Hepatic stellate cell (primary cell): ENCODE measurements at regions not wholly inside any gene's neighbourhood (a gene's known extent, or its start where the extent isn't known, plus 50 kb on each side); places are given as distances from the start of the nearest gene placed in this dataset.
"Not testable (repeated sequence)": the region's sequence is repeated elsewhere in the genome, so short reads cannot be mapped to it uniquely, and the experiment has no call there.

Experiments used
- DNase-seq: peaks from one replicate; pipeline ENCODE4 v3.0.0; 2011; ENCODE audit warnings: low spot score

- DNase-seq = peak; percentile 28
Measured at GRCh38 chr20:52312132-52312729, 120.7 kb upstream of the ZFP64 start.

- DNase-seq = no peak
Measured at GRCh38 chr20:52311209-52311794, 119.7 kb upstream of the ZFP64 start.

- no peak for DNase-seq
Measured at GRCh38 chr20:52309181-52309580, 117.6 kb upstream of the ZFP64 start.

GRCh38 chr20:52306477-52306876 lies 114.9 kb upstream of the ZFP64 start:
- DNase-seq = no peak

DNA sequence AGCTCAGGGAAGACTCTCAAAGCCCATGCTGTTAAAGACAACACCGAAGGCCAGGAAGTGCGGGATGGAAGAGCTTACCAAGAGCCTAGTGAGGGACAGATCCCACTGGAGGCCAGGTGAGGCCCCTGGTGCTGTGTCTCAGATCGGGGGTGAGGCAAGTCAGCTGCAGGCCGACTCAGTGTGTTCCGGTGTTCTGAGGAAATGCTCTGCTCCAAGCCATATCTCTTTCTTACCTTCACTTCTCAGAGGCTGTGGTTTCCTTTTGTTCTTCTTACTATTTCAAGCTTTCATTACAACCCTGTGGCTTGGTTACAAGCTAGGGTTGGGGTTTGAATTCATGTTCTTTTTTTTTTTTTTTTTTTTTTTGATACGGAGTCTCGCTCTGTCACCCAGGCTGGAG lies 114.3 kb upstream of the ZFP64 start:
- DNase-seq = no peak

- no peak for DNase-seq
Measured at GRCh38 chr20:52305024-52305645, 113.6 kb upstream of the ZFP64 start.

DNA sequence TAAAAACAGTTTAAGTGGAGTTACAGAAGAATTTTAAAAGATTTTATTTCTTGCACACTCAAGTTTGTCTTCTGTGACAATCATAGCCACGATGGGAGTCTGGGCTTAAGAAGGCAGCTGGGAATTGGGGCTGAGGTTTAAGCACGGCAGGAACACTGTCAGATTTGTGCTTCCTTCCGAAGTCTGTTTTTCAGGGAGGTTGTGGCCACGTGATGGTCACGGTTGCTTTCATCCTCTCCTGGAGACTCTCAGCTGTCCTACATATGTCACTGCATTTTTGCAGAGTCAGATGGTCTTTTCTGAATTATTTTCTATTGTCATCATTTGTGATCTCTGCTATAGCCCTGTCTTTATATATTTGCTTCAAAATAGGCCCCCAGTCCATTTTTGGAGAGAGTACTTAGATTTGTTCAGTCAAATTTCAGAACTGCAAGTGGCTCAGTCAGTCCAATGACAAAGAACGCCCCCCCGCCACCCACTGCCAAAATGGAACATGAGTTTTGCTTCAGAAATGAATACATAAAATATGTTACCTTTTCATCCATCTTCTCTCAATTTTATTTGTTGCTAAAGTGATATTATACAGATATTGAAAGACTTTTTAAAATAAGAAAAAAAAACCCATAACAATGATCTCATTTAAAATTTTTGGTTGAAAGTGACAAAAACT lies 111.8 kb upstream of the ZFP64 start:
- no peak for DNase-seq

DNA sequence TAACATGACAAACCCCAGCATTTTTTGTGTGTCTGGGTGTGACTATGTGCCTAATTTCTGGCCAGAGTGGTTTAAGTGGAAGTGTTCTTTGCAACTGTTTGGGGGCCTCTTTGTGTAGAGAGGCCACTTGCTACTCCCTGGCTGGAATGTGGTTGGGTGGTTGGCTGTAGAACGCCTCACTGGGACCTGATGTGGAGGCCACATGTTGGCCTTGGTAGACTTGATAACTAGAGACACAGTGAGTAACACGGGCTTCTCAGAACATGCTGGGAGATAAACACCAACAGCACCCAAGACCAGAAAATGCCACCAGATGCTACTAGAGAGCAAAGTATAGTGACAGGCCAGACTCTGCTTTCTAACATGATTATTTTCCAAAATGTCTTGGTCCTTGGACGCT lies 111.2 kb upstream of the ZFP64 start:
- no peak for DNase-seq

GRCh38 chr20:52302051-52302450 lies 110.5 kb upstream of the ZFP64 start:
- not testable (repeated sequence) for DNase-seq

DNA sequence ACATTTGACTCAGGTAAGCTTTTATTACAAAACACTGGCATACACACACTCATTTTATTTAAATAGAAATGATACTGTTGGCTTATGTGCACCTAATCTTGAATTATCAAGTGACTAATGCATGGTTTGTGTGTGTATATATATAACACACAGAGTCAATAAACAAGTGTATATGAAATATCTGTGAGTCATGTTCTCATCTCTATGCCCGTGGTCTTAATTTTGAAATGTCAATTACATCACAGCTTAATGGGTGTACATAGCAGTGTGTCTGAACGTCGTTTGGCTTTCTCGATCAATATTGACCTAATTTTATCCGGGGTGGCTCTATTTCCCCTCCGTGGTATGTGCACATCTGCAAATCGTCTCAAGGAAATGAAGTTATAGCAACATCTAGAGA lies 104.0 kb upstream of the ZFP64 start:
- no peak for DNase-seq

GRCh38 chr20:52294106-52294628 lies 102.6 kb upstream of the ZFP64 start:
- DNase-seq = no peak

DNA sequence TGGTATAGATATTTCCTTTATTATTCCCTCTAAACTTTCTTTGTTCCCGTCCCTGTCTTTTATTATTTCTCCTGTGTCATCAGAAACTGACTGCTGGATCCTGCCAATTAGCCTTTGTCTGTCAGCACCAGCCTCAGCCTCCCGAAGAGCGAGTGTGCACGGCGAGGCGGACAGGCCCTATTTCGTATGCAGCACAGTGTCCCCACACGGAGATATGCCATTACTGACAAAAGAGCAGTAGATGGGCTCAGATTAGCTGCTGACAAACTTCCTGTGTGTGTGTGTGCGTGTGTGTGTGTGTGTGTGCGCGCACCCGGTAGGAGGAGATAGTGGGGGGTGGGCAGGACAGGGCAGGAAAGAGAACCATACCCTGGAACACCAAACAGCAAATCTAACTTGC lies 99.5 kb upstream of the ZFP64 start:
- no peak for DNase-seq

DNA sequence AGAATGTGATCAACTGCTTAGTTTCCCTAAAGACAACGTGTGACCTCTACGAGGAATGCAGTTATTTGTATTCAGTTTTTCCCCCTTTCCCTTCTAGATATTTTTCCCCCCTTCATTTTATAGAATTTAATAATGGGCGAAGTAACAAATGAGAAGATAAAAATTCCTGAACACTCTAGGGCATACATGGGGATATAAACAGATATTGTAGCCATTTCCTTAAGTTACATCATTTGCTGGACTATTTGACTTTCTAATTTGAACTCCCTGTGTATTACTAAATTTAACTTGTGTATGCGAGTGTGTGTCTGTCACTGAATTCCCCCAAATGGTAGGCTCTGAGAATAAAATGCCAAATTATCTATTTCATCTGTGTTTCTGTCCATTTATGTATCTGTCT lies 99.0 kb upstream of the ZFP64 start:
- no peak for DNase-seq

DNA sequence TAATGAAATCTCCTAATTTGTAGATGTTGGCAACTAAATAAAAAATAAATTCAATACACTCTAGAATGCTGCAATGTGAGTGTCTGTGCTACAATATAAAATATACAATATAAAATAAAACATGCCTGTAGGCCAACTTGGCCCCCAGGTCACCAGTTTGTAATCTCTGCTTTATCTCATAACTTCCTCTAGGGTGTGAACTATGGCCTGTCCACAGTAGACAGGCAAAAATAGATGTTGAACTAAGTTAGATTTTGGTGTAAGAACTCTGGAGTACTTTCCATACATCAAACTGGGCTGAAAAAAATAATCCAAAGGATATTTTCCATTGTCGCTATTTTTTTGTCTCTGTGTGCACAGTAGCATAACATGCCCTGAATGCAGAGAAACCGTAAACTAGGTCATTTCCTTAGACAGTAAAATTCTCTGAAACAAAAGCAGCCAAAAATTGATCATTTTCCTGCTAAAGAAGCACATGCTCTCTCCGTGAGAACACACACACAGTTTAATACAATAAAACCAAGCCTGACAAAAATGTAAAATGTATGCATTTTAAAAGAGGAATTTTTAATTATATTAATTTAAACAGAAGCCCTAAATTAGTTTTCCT lies 98.5 kb upstream of the ZFP64 start:
- no peak for DNase-seq

DNA sequence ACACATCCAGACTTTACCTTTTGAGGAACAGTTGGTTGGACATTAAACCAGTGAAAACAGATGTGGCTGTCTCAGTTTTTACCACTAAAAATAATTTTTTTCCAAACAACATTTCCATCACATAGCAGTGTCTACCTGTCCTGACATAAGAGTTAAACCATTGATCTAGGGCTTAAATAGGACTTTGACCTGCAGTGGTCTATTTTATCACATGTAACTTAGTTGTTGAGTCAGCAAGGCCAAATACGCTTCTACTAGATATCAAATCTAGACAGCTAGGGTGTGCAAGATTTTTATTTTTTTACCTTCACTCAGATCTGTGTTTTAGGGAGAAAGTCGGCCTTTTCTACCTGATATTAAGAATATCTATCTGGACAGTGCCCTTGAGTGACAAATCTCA lies 88.8 kb upstream of the ZFP64 start:
- DNase-seq = no peak

GRCh38 chr20:52279706-52280105 lies 88.1 kb upstream of the ZFP64 start:
- no peak for DNase-seq

- no peak for DNase-seq
Measured at GRCh38 chr20:52275181-52275691, 83.7 kb upstream of the ZFP64 start.

DNA sequence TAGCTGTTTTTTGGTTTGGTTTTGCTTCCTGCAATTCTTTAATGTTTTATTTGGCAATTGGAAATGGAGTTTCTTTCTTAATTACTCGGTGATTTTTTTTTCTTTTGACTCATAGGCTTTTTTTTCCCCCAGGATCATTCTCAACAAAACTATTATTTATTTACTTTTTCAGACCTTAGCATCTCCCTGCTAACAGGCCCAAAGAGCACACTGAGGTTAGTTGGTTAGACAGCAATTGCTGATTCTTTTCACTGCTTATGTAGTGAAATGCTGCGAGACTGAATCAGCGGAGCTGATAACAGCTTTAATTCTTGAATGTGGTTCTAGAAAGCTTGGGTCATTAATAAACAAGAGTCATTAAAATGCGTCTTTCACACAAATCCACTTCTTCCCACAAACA lies 79.1 kb upstream of the ZFP64 start:
- no peak for DNase-seq

- no peak for DNase-seq
Measured at GRCh38 chr20:52270001-52270606, 78.5 kb upstream of the ZFP64 start.

DNA sequence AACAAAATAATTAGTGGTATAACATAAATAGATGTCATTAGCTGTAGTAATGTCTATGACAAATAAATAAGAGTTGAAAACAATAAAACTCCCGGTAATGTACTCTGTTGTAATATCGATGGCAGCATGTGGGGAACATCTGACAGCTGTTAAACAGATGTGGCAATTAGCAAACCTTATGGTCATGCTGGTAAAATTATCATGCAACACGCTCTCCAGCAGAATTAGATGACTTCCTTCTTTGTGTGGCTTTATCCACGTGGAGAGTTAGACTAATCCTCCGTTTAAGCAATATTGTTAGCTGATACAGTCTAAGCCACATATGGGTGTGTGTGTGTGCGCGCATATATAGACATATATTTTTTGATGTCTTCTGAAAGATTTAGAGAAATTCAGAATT lies 77.7 kb upstream of the ZFP64 start:
- no peak for DNase-seq

DNA sequence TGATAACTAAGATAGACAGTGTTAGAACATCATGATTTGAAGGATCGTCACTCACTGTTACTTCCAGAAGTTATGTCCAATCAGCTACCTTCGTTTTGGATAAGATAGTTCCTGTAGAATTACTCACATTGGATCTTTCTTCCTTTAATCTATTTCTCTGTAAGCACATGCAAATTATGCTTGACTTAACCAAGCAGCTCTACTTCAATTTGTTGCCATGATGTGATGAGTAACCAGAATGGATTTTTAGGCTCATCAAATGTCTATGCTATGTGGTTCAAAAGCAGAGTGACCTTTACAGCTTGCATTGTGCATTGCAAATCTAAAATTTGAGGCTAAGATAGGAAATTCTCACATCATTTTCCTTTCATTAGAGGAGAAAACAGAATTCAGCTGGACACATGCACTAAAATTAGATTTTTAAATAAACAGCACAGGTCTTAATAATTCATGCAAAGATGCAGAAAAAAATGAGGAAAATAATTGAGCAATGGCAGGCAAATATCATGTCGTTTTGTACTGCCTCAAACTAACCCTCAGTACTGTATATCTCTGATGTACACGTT lies 76.7 kb upstream of the ZFP64 start:
- DNase-seq = no peak

- DNase-seq = no peak
Measured at GRCh38 chr20:52267418-52267817, 75.8 kb upstream of the ZFP64 start.
